Stimulated activated CD4-positive, alpha-beta T cell treated with anti-CD3 and anti-CD28 coated beads, Interleukin-12 subunit alpha, Interleukin-12 subunit beta, amount 100 ng/mL, for 48 hours (primary cell): ENCODE measurements at regions not wholly inside any gene's neighbourhood (a gene's known extent, or its start where the extent isn't known, plus 50 kb on each side); places are given as distances from the start of the nearest gene placed in this dataset.
"Not testable (repeated sequence)": the region's sequence is repeated elsewhere in the genome, so short reads cannot be mapped to it uniquely, and the experiment has no call there.

Source experiments
- DNase-seq, 3 donors: peaks; one replicate each; pipeline ENCODE4 v3.0.0-alpha.2; 2020; ENCODE audit warnings: low read depth in 2 of 3, low spot score in 1 of 3

DNA sequence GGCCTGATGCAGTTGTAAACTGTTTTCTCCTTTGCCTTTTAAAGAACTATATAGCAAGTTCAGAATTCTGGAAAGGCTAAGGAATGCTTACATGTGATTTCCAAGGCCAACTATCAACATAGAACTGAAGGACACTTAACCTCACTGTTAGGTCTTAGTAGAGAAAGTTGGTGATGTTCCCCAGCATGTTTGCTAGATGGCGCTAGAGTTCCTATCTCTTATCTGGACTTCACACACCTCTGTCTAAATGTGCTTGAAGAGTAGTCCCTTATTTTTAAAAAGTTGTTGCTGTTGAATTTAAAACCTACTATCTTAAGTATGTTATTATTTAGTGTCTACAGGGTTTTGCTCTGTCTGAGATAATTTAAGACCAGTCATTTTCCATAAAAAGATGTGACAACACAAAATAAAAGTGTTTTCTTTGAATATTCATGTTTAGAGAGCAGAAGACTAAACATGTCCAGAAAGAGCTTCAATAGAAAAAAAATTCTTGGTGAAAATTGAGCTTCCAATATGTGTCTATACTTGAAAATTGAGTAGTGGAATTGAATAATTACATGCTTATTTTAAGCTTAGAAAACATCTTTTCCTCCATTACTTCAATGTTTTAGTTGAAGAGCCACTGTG lies 237.3 kb downstream of the S1PR1 start:
- DNase-seq = no peak

- DNase-seq = no peak
Measured at GRCh38 chr1:101476541-101476940, 239.7 kb downstream of the S1PR1 start.

- DNase-seq = no peak
Measured at GRCh38 chr1:101479945-101480344, 243.1 kb downstream of the S1PR1 start.

- DNase-seq = no peak
Measured at GRCh38 chr1:101482306-101482705, 245.5 kb downstream of the S1PR1 start.

DNA sequence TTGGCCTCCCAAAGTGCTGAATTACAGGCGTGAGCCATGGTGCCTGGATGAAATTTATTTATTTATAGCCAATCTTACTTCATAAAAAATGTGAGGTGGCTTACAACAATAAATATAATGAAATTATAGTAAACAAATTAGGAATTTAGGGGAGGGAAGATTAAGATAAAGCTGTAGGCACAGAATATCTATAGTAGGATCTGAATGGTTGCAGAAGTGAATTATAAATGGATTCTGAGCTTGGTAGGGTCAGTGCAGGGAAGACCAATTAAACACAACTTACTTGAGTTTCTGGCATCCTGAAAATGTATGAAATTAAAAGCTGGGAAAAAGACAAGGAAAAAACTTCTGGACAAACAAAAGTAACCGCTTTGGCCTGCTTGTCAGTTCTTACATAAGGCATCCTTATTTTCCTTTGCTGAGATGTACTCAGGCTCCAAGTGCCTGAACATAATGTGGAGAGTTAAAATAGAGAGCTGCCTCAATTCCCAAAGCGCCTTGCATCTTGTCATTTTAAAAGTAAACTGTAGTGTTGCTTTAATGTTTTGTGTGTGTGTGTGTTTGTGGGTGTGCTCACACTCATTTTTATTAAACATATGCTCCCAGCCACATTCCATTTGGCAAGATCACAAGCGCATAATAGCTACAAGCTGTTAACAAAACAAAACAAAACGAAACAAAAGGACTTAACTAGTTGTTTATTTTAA lies 247.3 kb downstream of the S1PR1 start:
- DNase-seq = no peak

- DNase-seq = no peak
Measured at GRCh38 chr1:101484689-101485338, 248.0 kb downstream of the S1PR1 start.

- DNase-seq = no peak
Measured at GRCh38 chr1:101485712-101486111, 248.9 kb downstream of the S1PR1 start.

DNA sequence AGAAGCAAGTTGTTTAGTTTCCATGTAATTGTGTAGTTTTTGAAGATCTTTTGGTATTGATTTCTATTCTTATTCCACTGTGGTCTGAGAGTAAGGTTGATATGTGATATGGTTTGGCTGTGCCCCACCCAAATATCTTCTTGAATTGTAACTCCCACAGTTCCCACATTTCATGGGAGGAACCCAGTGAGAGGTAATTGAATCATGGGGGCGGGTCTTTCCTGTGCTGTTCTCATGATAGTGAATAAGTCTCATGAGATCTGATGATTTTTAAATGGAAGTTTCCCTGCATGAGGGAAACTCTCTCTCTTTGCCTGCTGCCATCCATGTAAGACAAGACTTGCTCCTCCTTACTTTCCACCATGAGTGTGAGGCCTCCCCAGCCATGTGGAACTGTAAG lies 255.3 kb downstream of the S1PR1 start:
- not testable (repeated sequence) for DNase-seq

GRCh38 chr1:101493920-101494319 lies 257.1 kb downstream of the S1PR1 start:
- not testable (repeated sequence) for DNase-seq

DNA sequence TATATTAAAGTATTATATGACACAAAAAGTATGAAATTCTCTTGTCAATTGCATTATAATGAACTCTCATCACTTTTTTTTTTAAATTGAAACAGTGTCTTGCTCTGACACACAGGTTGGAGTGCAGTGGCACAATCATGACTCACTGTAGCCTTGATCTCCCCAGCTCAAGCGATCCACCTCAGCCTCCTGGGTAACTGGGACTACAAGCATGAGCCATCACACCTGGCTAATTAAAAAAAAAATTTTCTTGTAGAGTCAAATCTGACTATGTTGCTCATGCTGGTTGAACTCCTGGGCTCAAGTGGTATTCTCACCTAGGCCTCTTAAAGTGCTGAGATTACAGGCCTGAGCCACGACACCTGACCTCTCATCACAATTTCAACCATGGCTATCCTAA lies 259.3 kb downstream of the S1PR1 start:
- DNase-seq = no peak

- no peak for DNase-seq
Measured at GRCh38 chr1:101497881-101498559, 261.2 kb downstream of the S1PR1 start.

- DNase-seq = not testable (repeated sequence)
Measured at GRCh38 chr1:101504106-101504505, 267.3 kb downstream of the S1PR1 start.

GRCh38 chr1:101505240-101505639 lies 268.4 kb downstream of the S1PR1 start:
- not testable (repeated sequence) for DNase-seq

GRCh38 chr1:101506541-101507164 lies 269.8 kb downstream of the S1PR1 start:
- DNase-seq = peak in 2 of 3 donors; percentile 19 to 61

DNA sequence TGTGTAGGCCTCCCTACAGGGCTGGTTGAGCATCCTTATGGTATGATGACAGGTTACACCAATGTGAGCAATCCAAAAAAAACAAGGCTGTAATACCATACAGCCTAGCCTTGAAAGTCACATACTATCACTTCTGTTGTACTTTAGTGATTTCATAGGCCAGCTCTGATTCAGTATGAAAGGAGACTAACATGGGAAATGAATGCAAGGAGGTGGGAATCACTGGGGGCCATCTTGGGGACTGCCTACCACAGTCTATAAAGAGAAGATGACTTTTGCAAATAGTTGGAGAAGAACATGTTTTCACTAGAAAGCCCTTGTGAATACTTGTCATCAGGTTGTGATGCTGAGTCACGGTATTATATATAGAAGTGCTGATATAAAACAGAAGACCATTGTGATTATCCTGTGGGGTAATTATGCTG lies 270.7 kb downstream of the S1PR1 start:
- no peak for DNase-seq

DNA sequence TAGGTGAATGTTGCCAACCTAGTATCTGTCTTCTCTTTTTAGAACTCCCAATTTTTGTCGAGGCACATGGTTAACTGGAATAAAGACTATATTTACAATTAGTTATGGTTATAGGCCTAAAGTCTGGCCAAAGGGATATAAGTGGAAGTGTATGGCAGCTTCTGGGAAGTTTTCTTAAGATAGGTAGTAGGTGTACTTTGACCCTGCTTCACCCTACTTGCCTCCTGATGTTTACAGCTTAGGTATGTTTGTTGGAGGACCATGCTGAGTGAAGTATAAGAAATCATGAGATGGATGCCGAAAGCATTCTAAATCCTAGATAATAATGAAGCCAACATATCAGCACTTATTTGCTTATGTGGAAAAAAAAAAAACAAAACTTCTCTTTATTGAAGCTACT lies 272.1 kb downstream of the S1PR1 start:
- no peak for DNase-seq

DNA sequence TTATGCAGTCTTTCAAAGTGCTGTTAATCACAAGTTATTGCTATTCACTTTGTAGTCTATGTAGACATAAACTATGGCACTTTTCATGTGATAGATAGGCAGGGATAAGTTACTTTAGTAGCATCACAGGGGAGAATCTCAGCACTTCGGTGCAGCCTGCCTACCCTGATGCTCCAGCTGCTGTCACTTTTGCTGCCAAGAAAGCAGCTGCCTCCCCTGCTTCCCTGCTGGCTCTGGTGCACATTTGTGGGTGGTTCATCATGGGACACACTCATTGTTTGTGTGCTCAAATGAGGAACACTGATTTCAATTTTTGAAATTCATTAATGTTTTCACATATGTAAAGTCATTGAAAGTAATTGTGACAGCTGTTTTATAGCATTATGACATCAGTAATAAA lies 272.6 kb downstream of the S1PR1 start:
- no peak for DNase-seq

DNA sequence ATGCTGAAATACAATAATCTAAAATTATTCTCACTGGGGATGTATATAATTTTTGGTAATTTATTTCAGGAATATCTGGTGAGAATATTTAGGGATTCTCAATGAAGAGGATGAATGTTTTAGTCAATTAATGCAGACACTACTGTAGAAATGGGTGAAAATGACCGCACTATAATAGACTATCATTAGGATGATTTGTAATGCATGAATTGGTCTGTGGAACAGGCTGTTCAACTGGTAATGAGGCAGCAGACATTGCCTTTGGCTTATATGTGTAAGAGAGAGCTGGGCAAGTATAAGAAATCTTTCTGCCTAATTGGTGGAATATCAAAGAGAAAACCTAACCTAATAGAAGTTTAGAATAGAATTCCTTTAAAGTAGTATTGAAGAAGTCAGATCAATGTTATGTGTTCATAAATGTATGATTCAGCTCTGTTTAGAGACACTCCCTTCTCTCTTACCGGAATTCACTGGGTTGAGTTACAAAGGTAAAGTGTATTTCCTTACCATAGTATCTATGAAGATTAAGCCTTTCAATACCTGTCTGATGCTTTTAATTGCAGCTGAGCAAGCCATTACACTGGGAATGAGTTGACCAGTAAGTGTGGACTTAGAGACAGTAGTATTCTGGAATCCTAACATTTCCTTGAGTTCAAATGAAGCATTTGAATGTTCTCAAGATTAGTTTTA lies 274.5 kb downstream of the S1PR1 start:
- no peak for DNase-seq

DNA sequence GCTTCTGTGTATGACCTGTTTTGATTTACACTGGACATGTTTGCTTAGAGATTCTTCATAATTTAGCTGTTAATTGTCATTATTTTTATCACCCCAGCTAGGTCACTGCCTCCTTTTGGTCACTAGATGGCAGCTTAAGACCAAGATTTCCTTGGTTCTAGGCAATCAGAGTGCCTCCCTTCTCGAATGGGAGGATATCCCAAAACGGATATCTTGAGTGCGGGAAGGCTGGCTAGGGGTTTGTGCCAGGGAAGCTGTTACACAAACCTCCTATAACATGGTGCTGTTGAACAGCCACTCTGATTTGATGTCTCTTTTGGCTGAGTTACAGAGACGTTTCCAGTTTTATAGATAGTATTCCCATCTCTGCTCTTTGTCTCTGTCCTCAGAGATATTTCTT lies 283.5 kb downstream of the S1PR1 start:
- peak in 1 of 3 donors; percentile 12 for DNase-seq

- no peak for DNase-seq
Measured at GRCh38 chr1:101522486-101522885, 285.7 kb downstream of the S1PR1 start.

GRCh38 chr1:101526813-101527212 lies 290.0 kb downstream of the S1PR1 start:
- DNase-seq = no peak
